ENCODE measurements at regions not wholly inside any gene's neighbourhood (a gene's known extent, or its start where the extent isn't known, plus 50 kb on each side); places are given as distances from the start of the nearest gene placed in this dataset.

GRCh38 chr4:15349965-15350364, 77.9 kb upstream of the C1QTNF7 start:
- TF ChIP-seq YY1 (IDR thresholded peaks at IDR 0.05; ENCODE audit: low read depth) (no peak), MAX (IDR thresholded peaks at IDR 0.05) (no peak), CREB1 (IDR thresholded peaks at IDR 0.05; ENCODE audit: low read depth) (no peak), NFIC (IDR thresholded peaks at IDR 0.05) (no peak), USF1 (IDR thresholded peaks at IDR 0.05) (no peak), TEAD4 (IDR thresholded peaks at IDR 0.05) (no peak), FOXM1 (IDR thresholded peaks at IDR 0.05; ENCODE audit: borderline replicate concordance, low read depth) (no peak), RAD21 (IDR thresholded peaks at IDR 0.05; ENCODE audit: low read depth) (no peak), ZBTB7A (IDR thresholded peaks at IDR 0.05; ENCODE audit: low read depth) (no peak), EGR1 (IDR thresholded peaks at IDR 0.05) (no peak), REST (IDR thresholded peaks at IDR 0.05; ENCODE audit: low read depth) (no peak), EP300 (IDR thresholded peaks at IDR 0.05; ENCODE audit: borderline replicate concordance) (no peak), CEBPB (IDR thresholded peaks at IDR 0.05) (no peak), TAF1 (IDR thresholded peaks at IDR 0.05; ENCODE audit: low read depth) (no peak), TCF12 (IDR thresholded peaks at IDR 0.05; ENCODE audit: low read depth) (no peak)

- no peak for TF ChIP-seq TAF1 (IDR thresholded peaks at IDR 0.05; ENCODE audit: low read depth)
- no peak for TF ChIP-seq REST (IDR thresholded peaks at IDR 0.05; ENCODE audit: low read depth)
- no peak for TF ChIP-seq RAD21 (IDR thresholded peaks at IDR 0.05; ENCODE audit: low read depth)
- no peak for TF ChIP-seq TEAD4 (IDR thresholded peaks at IDR 0.05)
- no peak for TF ChIP-seq NFIC (IDR thresholded peaks at IDR 0.05)
- no peak for TF ChIP-seq YY1 (IDR thresholded peaks at IDR 0.05; ENCODE audit: low read depth)
- TF ChIP-seq FOXM1 (IDR thresholded peaks at IDR 0.05; ENCODE audit: borderline replicate concordance, low read depth): no peak
These were observed 75.3 kb upstream of the C1QTNF7 start for GRCh38 chr4:15352524-15352923.

GRCh38 chr4:15353207-15353606, 74.6 kb upstream of the C1QTNF7 start:
- no peak for TF ChIP-seq EGR1 (IDR thresholded peaks at IDR 0.05)
- TF ChIP-seq REST (IDR thresholded peaks at IDR 0.05; ENCODE audit: low read depth): no peak
- no peak for TF ChIP-seq TAF1 (IDR thresholded peaks at IDR 0.05; ENCODE audit: low read depth)
- no peak for TF ChIP-seq NFIC (IDR thresholded peaks at IDR 0.05)
- no peak for TF ChIP-seq FOXM1 (IDR thresholded peaks at IDR 0.05; ENCODE audit: borderline replicate concordance, low read depth)
- no peak for TF ChIP-seq MAX (IDR thresholded peaks at IDR 0.05)
- TF ChIP-seq CEBPB (IDR thresholded peaks at IDR 0.05): no peak
- no peak for TF ChIP-seq ZBTB7A (IDR thresholded peaks at IDR 0.05; ENCODE audit: low read depth)
- TF ChIP-seq YY1 (IDR thresholded peaks at IDR 0.05; ENCODE audit: low read depth): no peak
- TF ChIP-seq TEAD4 (IDR thresholded peaks at IDR 0.05): no peak
- TF ChIP-seq CREB1 (IDR thresholded peaks at IDR 0.05; ENCODE audit: low read depth): no peak

- no peak for TF ChIP-seq CREB1 (IDR thresholded peaks at IDR 0.05; ENCODE audit: low read depth)
- TF ChIP-seq RAD21 (IDR thresholded peaks at IDR 0.05; ENCODE audit: low read depth): no peak
- TF ChIP-seq TEAD4 (IDR thresholded peaks at IDR 0.05): no peak
- TF ChIP-seq FOXM1 (IDR thresholded peaks at IDR 0.05; ENCODE audit: borderline replicate concordance, low read depth): no peak
- no peak for TF ChIP-seq TAF1 (IDR thresholded peaks at IDR 0.05; ENCODE audit: low read depth)
- TF ChIP-seq YY1 (IDR thresholded peaks at IDR 0.05; ENCODE audit: low read depth): no peak
- no peak for TF ChIP-seq REST (IDR thresholded peaks at IDR 0.05; ENCODE audit: low read depth)
- TF ChIP-seq CEBPB (IDR thresholded peaks at IDR 0.05): no peak
- no peak for TF ChIP-seq TCF12 (IDR thresholded peaks at IDR 0.05; ENCODE audit: low read depth)
- no peak for TF ChIP-seq EP300 (IDR thresholded peaks at IDR 0.05; ENCODE audit: borderline replicate concordance)
- no peak for TF ChIP-seq EGR1 (IDR thresholded peaks at IDR 0.05)
- TF ChIP-seq USF1 (IDR thresholded peaks at IDR 0.05): no peak
- no peak for TF ChIP-seq ZBTB7A (IDR thresholded peaks at IDR 0.05; ENCODE audit: low read depth)
- TF ChIP-seq NFIC (IDR thresholded peaks at IDR 0.05): no peak
These were observed 73.2 kb upstream of the C1QTNF7 start for GRCh38 chr4:15354371-15355297.

Measured in Ishikawa (cell line).